ENCODE measurements at regions not wholly inside any gene's neighbourhood (a gene's known extent, or its start where the extent isn't known, plus 50 kb on each side); places are given as distances from the start of the nearest gene placed in this dataset.

GRCh38 chr21:16584756-16585155 lies 855.0 kb downstream of the USP25 start (continued):
- no peak for TF ChIP-seq REST (IDR thresholded peaks at IDR 0.05; ENCODE audit: unreplicated experiment)
- no peak for TF ChIP-seq ZNF462 (CRISPR knock-in tag; IDR thresholded peaks at IDR 0.05)
- no peak for TF ChIP-seq JUNB (IDR thresholded peaks at IDR 0.05; ENCODE audit: unreplicated experiment)

- TF ChIP-seq REST (IDR thresholded peaks at IDR 0.05; ENCODE audit: unreplicated experiment) (no peak), POLR2AphosphoS5 (IDR thresholded peaks at IDR 0.05; ENCODE audit: low read depth) (no peak)
- no peak overlapping the region for H3K4me2 ChIP-seq
- Mint-ChIP-seq H3K4me1 (no peaks in the 10 kb centered on the region), H3K9me3 (no peaks in the 10 kb centered on the region), H3K4me3 (no peak overlapping the region), H3K27me3 (ENCODE audit: insufficient read depth, low read depth, poor library complexity) (no peaks in the 10 kb centered on the region), H3K27ac (no peak overlapping the region), H3K36me3 (ENCODE audit: low read depth) (no peaks in the 10 kb centered on the region)
- H3F3A ChIP-seq (replicated peaks; ENCODE audit: low read depth): no peaks in the 10 kb centered on the region
- no peaks in the 10 kb centered on the region for H4K20me1 ChIP-seq (replicated peaks; ENCODE audit: insufficient read depth)
- H3K9me2 ChIP-seq (ENCODE audit: insufficient read depth): no peaks in the 10 kb centered on the region
- H3K79me2 ChIP-seq (replicated peaks; ENCODE audit: insufficient read depth): no peaks in the 10 kb centered on the region
- H3K4me3 ChIP-seq: no peak overlapping the region
- ATAC-seq (no peak), DNase-seq (ENCODE audit: low spot score) (no peak)
- H3K27me3 ChIP-seq (ENCODE audit: insufficient read depth): no peaks in the 10 kb centered on the region
- no peak overlapping the region for H3K27ac ChIP-seq (ENCODE audit: low read depth)
- H2AFZ ChIP-seq: no peak overlapping the region
- H3K36me3 ChIP-seq (ENCODE audit: insufficient read depth): no peaks in the 10 kb centered on the region
- peaks cover 8% of the 10 kb centered on the region for H3K4me1 ChIP-seq (ENCODE audit: insufficient read depth)
Observed at GRCh38 chr21:16585896-16586295, 856.1 kb downstream of the USP25 start.

All from GM23338 (cell line).